Ectodermal cell (in vitro differentiated cells): ENCODE measurements at regions not wholly inside any gene's neighbourhood (a gene's known extent, or its start where the extent isn't known, plus 50 kb on each side); places are given as distances from the start of the nearest gene placed in this dataset.

Experiments used
- H3K27ac ChIP-seq: 2 replicates; pipeline ENCODE4 v1.7.0; 2013; ENCODE audit warnings: mild to moderate bottlenecking, low read depth, low read length; ENCODE audit not compliant: insufficient read depth, poor library complexity, severe bottlenecking
- H3K27me3 ChIP-seq: 2 replicates; pipeline ENCODE4 v1.7.0; 2013; ENCODE audit warnings: mild to moderate bottlenecking, low read length; ENCODE audit not compliant: insufficient read depth, control insufficient read depth, poor library complexity, severe bottlenecking
- H3K36me3 ChIP-seq: one replicate; pipeline ENCODE4 v1.7.0; 2013; ENCODE audit warnings: low read length; ENCODE audit not compliant: control insufficient read depth, insufficient read depth
- H3K4me1 ChIP-seq: one replicate; pipeline ENCODE4 v1.7.0; 2013; ENCODE audit warnings: low read length; ENCODE audit not compliant: control insufficient read depth, insufficient read depth
- H3K4me3 ChIP-seq: 2 replicates; pipeline ENCODE4 v1.7.0; 2013; ENCODE audit warnings: low read depth, low read length, control low read depth; ENCODE audit not compliant: insufficient read depth
- H3K9me3 ChIP-seq: 2 replicates; pipeline ENCODE4 v1.7.0; 2013; ENCODE audit warnings: mild to moderate bottlenecking, low read length, moderate library complexity; ENCODE audit not compliant: control insufficient read depth
- WGBS, 2 experiments: methylation state at CpG; one replicate each; pipeline ENCODE4 v1.1.7; 2013; ENCODE audit warnings: missing lambda C conversion rate in 2 of 2; 5-methylcytosine and 5-hydroxymethylcytosine counted together

GRCh38 chr2:147122944-147123343, 721.9 kb upstream of the ACVR2A start:
- H3K27me3 ChIP-seq, result no peaks in the 10 kb centered on the region
- no peaks in the 10 kb centered on the region for H3K36me3 ChIP-seq
- H3K4me3 ChIP-seq, result no peak overlapping the region
- no peaks in the 10 kb centered on the region for H3K9me3 ChIP-seq
- H3K4me1 ChIP-seq, result no peaks in the 10 kb centered on the region
- WGBS, 2 experiments, result 97 to 100% methylated on average over 1 to 3 of the region's 3 CpGs
- H3K27ac ChIP-seq, result no peak overlapping the region

- no peaks in the 10 kb centered on the region for H3K36me3 ChIP-seq
- no peak overlapping the region for H3K27ac ChIP-seq
- no peaks in the 10 kb centered on the region for H3K4me1 ChIP-seq
- WGBS, 2 experiments, result 99 to 100% methylated on average over 1 to 3 of the region's 4 CpGs
- H3K4me3 ChIP-seq, result no peak overlapping the region
- no peaks in the 10 kb centered on the region for H3K9me3 ChIP-seq
- no peaks in the 10 kb centered on the region for H3K27me3 ChIP-seq
Observed at GRCh38 chr2:147110962-147111361, 733.9 kb upstream of the ACVR2A start.

GRCh38 chr2:147110317-147110716, 734.5 kb upstream of the ACVR2A start:
- H3K9me3 ChIP-seq, result no peaks in the 10 kb centered on the region
- no peak overlapping the region for H3K27ac ChIP-seq
- H3K4me1 ChIP-seq, result no peaks in the 10 kb centered on the region
- H3K27me3 ChIP-seq, result no peaks in the 10 kb centered on the region
- H3K4me3 ChIP-seq, result no peak overlapping the region
- 71 to 79% methylated on average over 4 of the region's 4 CpGs for WGBS, 2 experiments
- H3K36me3 ChIP-seq, result no peaks in the 10 kb centered on the region

- H3K27me3 ChIP-seq, result no peaks in the 10 kb centered on the region
- no peak overlapping the region for H3K4me3 ChIP-seq
- no peak overlapping the region for H3K27ac ChIP-seq
- WGBS, 2 experiments, result 95 to 96% methylated on average over 2 of the region's 2 CpGs
- no peaks in the 10 kb centered on the region for H3K4me1 ChIP-seq
- no peaks in the 10 kb centered on the region for H3K36me3 ChIP-seq
- H3K9me3 ChIP-seq, result no peaks in the 10 kb centered on the region
Observed at GRCh38 chr2:147109291-147109690, 735.5 kb upstream of the ACVR2A start.

GRCh38 chr2:147108548-147108947, 736.3 kb upstream of the ACVR2A start:
- no peaks in the 10 kb centered on the region for H3K9me3 ChIP-seq
- no peaks in the 10 kb centered on the region for H3K4me1 ChIP-seq
- 84 to 97% methylated on average over 2 of the region's 2 CpGs for WGBS, 2 experiments
- H3K36me3 ChIP-seq, result no peaks in the 10 kb centered on the region
- no peak overlapping the region for H3K27ac ChIP-seq
- no peaks in the 10 kb centered on the region for H3K27me3 ChIP-seq
- no peak overlapping the region for H3K4me3 ChIP-seq

- Histone ChIP-seq H3K27me3 (no peaks in the 10 kb centered on the region), H3K4me1 (no peaks in the 10 kb centered on the region), H3K27ac (no peak overlapping the region), H3K36me3 (no peaks in the 10 kb centered on the region), H3K9me3 (no peaks in the 10 kb centered on the region), H3K4me3 (no peak overlapping the region)
- WGBS, 2 experiments, result 93 to 96% methylated on average over 5 of the region's 5 CpGs
Observed at GRCh38 chr2:147101941-147102790, 742.7 kb upstream of the ACVR2A start.

- Histone ChIP-seq H3K36me3 (no peaks in the 10 kb centered on the region), H3K27ac (no peak overlapping the region), H3K9me3 (no peaks in the 10 kb centered on the region)
Observed at GRCh38 chr2:147100406-147101035, 744.3 kb upstream of the ACVR2A start.

GRCh38 chr2:147099845-147100244, 745.0 kb upstream of the ACVR2A start:
- 88 to 95% methylated on average over 2 of the region's 2 CpGs for WGBS, 2 experiments
- H3K9me3 ChIP-seq, result no peaks in the 10 kb centered on the region
- H3K36me3 ChIP-seq, result no peaks in the 10 kb centered on the region
- no peaks in the 10 kb centered on the region for H3K27me3 ChIP-seq
- no peaks in the 10 kb centered on the region for H3K4me1 ChIP-seq
- no peak overlapping the region for H3K27ac ChIP-seq
- no peak overlapping the region for H3K4me3 ChIP-seq

More at GRCh38 chr2:147100406-147101035, 744.3 kb upstream of the ACVR2A start:
- no peaks in the 10 kb centered on the region for H3K27me3 ChIP-seq
- no peaks in the 10 kb centered on the region for H3K4me1 ChIP-seq
- no peak overlapping the region for H3K4me3 ChIP-seq

- WGBS, 2 experiments, result 83 to 95% methylated on average over 1 of the region's 1 CpG
- Histone ChIP-seq H3K27me3 (no peaks in the 10 kb centered on the region), H3K36me3 (no peaks in the 10 kb centered on the region), H3K27ac (no peak overlapping the region), H3K4me3 (no peak overlapping the region), H3K9me3 (no peaks in the 10 kb centered on the region), H3K4me1 (peaks cover 4% of the 10 kb centered on the region)
Observed at GRCh38 chr2:147098940-147099339, 745.9 kb upstream of the ACVR2A start.

- Histone ChIP-seq H3K4me1 (peaks cover 7% of the 10 kb centered on the region), H3K36me3 (no peaks in the 10 kb centered on the region), H3K27me3 (no peaks in the 10 kb centered on the region), H3K27ac (no peak overlapping the region), H3K4me3 (no peak overlapping the region), H3K9me3 (no peaks in the 10 kb centered on the region)
Observed at GRCh38 chr2:147097747-147098146, 747.1 kb upstream of the ACVR2A start.
